Forelimb muscle (tissue), 1 donor: ENCODE measurements at regions not wholly inside any gene's neighbourhood (a gene's known extent, or its start where the extent isn't known, plus 50 kb on each side); places are given as distances from the start of the nearest gene placed in this dataset.
A peak's percentile ranks its signal among the peaks of the same experiment; 100 is the strongest.

Experiments
- DNase-seq: peaks from one replicate; pipeline ENCODE4 v3.0.0-alpha.2; 2013; ENCODE audit warnings: low read depth

DNA sequence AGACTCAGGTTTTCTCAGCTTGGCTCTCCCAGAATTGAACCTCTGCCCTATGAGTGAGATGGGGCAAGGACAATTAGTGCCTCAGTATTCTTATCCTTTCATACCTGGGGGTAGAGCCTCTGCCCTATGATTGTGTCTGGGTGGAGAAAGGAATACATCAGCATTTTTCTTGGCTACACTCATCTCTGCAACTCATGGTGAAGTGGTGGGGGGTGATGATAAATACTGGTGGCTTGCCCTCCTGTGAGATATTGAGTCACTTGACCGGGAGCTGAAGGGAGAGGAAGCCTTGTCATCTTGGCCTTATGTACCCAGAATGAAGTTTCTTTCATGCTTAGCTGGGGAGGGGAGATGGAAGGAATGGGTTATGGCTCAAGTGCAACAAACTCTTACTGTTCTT lies 71.3 kb upstream of the ENOX2 start:
- DNase-seq: no peak

DNA sequence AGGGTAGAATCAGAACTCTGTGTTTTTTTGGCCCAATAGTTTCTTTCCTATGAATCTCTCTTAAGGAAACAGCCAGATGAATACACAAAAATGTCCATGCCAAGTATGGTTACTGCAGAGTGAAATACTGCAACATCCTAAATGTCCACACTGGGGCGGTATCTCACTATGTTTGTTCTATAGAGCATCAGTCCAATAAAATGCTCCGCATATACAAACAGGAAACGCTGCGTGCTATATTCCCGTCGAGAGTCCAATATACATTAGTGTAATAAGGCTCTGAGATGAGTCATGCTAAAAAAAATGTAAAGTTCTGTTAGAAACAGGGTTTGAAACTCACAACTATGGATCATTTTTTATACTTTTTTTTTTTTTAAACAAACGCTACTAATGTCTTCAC lies 72.9 kb upstream of the ENOX2 start:
- peak; percentile 41 for DNase-seq

DNA sequence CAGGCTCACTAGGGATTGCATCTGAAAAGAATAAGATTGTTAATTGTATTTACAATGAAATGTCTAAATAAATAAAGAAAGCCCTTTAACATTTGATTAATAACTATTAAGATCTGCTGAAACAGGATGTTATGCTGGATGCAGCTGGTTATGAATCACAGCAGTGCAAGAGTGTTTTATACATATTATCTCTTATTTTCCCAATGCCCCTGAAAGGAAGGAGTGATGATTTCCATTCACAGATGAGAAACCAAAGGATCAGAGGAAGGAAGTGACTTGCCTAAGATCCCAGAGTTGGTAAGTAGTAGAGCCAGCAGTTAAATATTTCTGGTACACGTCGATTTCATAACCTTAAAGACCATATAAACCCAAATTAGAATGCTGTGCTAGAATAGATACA lies 76.3 kb upstream of the ARHGAP36 start:
- no peak for DNase-seq

DNA sequence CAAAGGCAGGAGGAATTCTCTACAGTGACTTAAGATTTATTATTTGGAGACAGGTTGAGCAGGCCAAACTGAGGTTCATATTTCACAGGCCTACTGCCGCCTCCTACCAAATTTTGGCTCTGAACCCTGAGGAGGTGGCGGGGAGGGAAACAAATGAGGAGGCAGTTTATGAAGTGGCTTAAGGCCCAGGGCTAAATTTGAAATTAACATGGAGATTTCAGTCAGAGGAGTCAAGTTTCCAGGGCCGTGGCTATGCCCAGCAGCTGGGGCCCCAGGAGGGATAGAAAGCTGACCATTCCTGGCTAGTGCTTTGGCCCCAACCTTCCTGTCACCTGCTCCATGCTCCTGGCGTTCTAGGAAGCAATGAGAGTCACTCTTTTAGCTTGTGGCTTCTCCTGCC lies 73.4 kb upstream of the ARHGAP36 start:
- DNase-seq: no peak

DNA sequence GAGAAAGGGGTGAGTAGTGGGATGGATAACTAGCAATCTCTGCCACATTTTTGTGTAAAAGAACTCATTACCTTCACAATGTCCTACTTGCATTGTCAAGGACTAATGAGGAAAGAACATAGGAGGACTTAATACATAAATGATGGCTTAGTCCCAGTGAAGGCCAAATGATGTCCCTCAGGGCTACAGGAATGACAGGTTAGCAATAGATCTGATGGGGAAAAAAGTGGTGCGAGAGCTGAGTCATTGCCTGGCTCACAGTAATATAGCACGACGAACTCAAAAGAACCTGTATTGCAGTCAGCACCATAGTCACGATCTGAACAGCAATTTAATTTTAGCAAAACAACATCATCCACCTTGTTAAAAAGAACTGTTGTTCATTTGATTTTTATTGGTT lies 70.9 kb upstream of the ARHGAP36 start:
- no peak for DNase-seq

DNA sequence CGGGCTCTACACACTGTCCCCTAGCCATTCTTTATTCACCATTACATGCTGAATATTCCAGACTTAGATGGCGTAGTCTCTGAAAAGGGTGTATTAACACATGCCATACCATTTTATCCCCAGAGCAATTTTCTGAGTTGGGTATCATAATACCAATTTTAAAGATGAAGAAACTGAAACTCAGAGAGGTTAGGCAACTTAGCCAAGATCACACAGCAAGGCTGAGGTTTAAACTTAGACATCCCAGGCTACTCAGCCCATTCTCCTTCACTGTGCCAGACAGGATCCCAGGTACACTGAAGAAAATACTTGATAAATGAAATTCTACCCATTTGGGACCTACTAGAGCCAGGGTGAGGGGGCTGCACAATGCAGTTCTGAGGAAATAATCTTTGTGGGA lies 67.4 kb upstream of the ARHGAP36 start:
- DNase-seq: no peak

DNA sequence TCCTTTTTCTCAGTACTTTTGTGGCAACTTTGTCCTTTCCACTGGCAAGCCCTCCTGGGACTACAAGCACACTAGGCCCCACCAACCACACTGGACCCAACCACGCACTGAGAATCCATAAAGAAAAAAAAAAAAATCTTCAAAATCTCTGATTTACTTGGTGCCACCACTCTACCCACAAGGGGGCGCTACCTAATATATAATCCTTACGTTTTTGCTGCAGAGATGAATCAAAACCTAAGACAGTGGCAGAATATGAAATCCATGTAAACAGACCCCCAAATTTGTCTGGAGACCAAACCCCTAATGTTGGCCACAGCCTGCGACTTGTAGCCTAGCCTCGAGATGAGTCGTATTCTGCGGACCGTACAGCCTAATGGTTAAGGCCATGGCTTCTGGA lies 63.5 kb upstream of the ARHGAP36 start:
- no peak for DNase-seq

DNA sequence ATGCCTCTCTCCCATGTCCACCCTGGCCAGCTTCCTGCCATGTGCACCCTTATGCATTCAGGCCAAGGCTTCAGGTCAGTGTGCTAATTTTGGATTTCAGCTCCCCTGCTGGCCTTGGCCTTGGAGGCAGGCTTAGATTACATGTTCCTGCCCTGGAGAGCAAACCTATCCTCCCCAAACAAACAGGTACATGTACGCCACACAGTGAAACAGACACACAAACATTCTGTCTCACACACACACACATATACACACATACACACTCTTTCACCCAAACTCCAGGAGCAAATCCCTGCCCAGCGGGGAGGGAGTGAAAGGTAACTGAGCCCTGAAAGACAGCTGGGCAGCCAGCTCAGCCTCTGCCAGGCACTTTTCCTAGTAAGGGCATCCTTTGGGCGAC lies 62.7 kb upstream of the ARHGAP36 start:
- no peak for DNase-seq

DNA sequence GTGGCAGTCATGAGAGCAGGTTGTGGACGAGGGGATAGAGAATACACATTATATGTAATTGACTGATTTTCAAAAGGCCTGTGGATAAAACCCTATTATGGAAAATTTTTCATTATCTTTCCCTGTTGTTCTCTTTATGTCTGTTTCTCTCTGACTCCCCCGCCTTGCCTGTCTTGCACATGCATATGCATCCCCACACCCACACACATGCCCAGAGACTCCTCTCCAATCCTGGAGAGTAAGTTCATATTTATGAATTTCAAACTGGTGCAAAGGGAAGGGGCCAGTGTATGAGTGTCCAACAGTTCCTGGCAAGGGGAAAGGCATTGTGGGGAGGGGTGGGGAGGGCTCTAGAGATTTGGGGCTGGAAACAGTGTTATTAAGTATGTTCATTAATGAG lies 60.8 kb upstream of the ARHGAP36 start:
- no peak for DNase-seq

DNA sequence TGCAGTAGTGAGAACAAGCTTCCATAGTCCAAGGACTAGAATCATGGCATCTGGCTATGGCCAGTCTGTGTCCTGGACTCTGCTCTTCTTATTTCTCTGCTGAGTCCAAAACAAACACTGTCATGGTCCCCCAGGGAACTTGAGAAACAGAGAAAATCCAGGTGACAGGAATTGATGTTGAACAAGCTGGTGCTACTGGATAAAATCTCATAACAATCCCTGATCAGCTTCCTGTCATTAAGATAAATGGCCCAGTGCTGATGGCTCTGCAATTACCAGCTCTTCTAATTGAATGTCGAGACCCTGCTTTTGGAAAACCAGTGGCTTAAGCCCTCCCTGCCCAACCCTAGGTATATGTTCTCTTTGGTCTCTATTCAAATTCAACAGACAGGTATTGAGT lies 58.8 kb upstream of the ARHGAP36 start:
- no peak for DNase-seq
